HFF-Myc (cell line): ENCODE measurements at regions not wholly inside any gene's neighbourhood (a gene's known extent, or its start where the extent isn't known, plus 50 kb on each side); places are given as distances from the start of the nearest gene placed in this dataset.
"Not testable (repeated sequence)": the region's sequence is repeated elsewhere in the genome, so short reads cannot be mapped to it uniquely, and the experiment has no call there.

ENCODE experiments used
- DNase-seq: peaks from one replicate; pipeline ENCODE4 v3.0.0-alpha.2; 2011; ENCODE audit warnings: low read depth; ENCODE audit errors: extremely low read depth
- H3K4me3 ChIP-seq: replicated peaks from 2 replicates; pipeline ENCODE4 v1.5.1; 2011; ENCODE audit warnings: low read depth, mild to moderate bottlenecking, control low read depth, low read length
- CTCF ChIP-seq: IDR thresholded peaks from 2 replicates; pipeline ENCODE4 v1.5.1; 2012; ENCODE audit warnings: mild to moderate bottlenecking, low read depth, low read length, control low read depth; ENCODE audit errors: missing control alignments

GRCh38 chr10:114749510-114749909, 72.1 kb upstream of the FHIP2A start:
- TF ChIP-seq CTCF: no peak
- DNase-seq: no peak
- no peak overlapping the region for H3K4me3 ChIP-seq

- no peak overlapping the region for H3K4me3 ChIP-seq
- DNase-seq: no peak
- TF ChIP-seq CTCF: no peak
These were observed 69.7 kb upstream of the FHIP2A start for GRCh38 chr10:114751856-114752255.

- not testable (repeated sequence) for H3K4me3 ChIP-seq, DNase-seq
These were observed 69.0 kb upstream of the FHIP2A start for GRCh38 chr10:114752570-114752969.

GRCh38 chr10:114753126-114753525, 68.5 kb upstream of the FHIP2A start:
- peak; percentile 45 for DNase-seq
- TF ChIP-seq CTCF: peak; percentile 29
- no peak overlapping the region for H3K4me3 ChIP-seq

GRCh38 chr10:114754445-114755320, 66.9 kb upstream of the FHIP2A start:
- H3K4me3 ChIP-seq: no peak overlapping the region
- no peak for DNase-seq
- TF ChIP-seq CTCF: no peak

- TF ChIP-seq CTCF: no peak
- no peak for DNase-seq
- H3K4me3 ChIP-seq: no peak overlapping the region
These were observed 66.0 kb upstream of the FHIP2A start for GRCh38 chr10:114755537-114755936.

- no peak for TF ChIP-seq CTCF
- DNase-seq: no peak
- no peak overlapping the region for H3K4me3 ChIP-seq
These were observed 63.2 kb upstream of the FHIP2A start for GRCh38 chr10:114758331-114758730.
